AG10803 (cell line): ENCODE measurements at regions not wholly inside any gene's neighbourhood (a gene's known extent, or its start where the extent isn't known, plus 50 kb on each side); places are given as distances from the start of the nearest gene placed in this dataset.
A peak's percentile ranks its signal among the peaks of the same experiment; 100 is the strongest.

Experiments
- DNase-seq: peaks from one replicate; pipeline ENCODE4 v3.0.0; 2010; ENCODE audit warnings: low read depth
- H3K4me3 ChIP-seq: 2 replicates; pipeline ENCODE4 v1.5.1; 2011; ENCODE audit warnings: mild to moderate bottlenecking, low read length, control low read depth
- CTCF ChIP-seq: conservative IDR thresholded peaks from 2 replicates; pipeline ENCODE4 v1.5.1; 2011; ENCODE audit warnings: mild to moderate bottlenecking, low read length, control low read depth, inconsistent platforms

- DNase-seq: no peak
- TF ChIP-seq CTCF: no peak
- no peak overlapping the region for H3K4me3 ChIP-seq
Observed at GRCh38 chr10:21203473-21204107, 306.5 kb upstream of the NEBL start.

- DNase-seq: peak; percentile 2
- no peak for TF ChIP-seq CTCF
- H3K4me3 ChIP-seq: no peak overlapping the region
Observed at GRCh38 chr10:21202776-21203462, 305.8 kb upstream of the NEBL start.

GRCh38 chr10:21199501-21199900, 302.4 kb upstream of the NEBL start:
- no peak overlapping the region for H3K4me3 ChIP-seq
- no peak for TF ChIP-seq CTCF
- no peak for DNase-seq

GRCh38 chr10:21197838-21198237, 300.7 kb upstream of the NEBL start:
- TF ChIP-seq CTCF: no peak
- no peak overlapping the region for H3K4me3 ChIP-seq
- DNase-seq: no peak

- TF ChIP-seq CTCF: no peak
- no peak for DNase-seq
- H3K4me3 ChIP-seq: no peak overlapping the region
Observed at GRCh38 chr10:21196822-21197395, 299.8 kb upstream of the NEBL start.

GRCh38 chr10:21195252-21195651, 298.1 kb upstream of the NEBL start:
- DNase-seq: no peak
- H3K4me3 ChIP-seq: no peak overlapping the region
- TF ChIP-seq CTCF: no peak

GRCh38 chr10:21194510-21194993, 297.4 kb upstream of the NEBL start:
- TF ChIP-seq CTCF: no peak
- no peak overlapping the region for H3K4me3 ChIP-seq
- no peak for DNase-seq
